ENCODE measurements at regions not wholly inside any gene's neighbourhood (a gene's known extent, or its start where the extent isn't known, plus 50 kb on each side); places are given as distances from the start of the nearest gene placed in this dataset.
A peak's percentile ranks its signal among the peaks of the same experiment; 100 is the strongest.

DNA sequence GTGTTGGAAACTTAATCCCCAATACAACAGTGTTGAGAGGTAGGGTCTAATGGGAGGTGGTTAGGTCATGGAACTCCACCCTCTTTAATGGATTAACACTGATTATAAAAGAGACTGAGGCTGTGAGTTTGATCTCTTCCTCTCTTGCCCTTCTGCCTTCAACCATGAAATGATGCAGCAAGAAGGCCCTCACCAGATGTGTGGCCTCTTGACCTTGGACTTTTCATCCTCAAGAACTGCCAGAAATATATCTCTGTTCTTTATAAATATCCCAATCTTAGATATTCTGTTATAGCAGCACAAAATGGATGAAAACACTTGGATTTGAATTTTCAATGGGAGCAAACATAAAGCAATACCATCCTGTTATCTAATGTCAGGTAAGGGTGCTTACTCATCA, 67.6 kb downstream of the NMUR2 start:
- DNase-seq: no peak

DNA sequence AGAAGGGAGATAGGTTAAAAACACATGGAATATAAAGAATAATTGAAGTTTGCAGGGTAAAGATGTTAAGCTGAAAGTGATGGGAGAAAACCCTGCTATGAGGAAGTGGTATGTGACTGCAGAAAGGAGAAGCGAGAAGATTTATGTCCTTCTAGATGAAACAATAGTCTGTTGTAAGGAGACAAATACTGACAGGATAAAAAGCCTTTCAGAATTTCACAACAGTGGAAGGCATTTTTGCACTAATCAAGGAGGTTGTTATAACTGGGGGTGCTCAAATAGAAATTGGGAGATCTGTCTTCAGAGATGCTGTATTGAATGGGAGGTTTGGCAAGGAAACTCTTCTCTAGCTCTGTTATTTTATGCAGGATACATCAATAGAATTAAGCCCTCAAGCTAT, 69.6 kb downstream of the NMUR2 start:
- no peak for DNase-seq

DNA sequence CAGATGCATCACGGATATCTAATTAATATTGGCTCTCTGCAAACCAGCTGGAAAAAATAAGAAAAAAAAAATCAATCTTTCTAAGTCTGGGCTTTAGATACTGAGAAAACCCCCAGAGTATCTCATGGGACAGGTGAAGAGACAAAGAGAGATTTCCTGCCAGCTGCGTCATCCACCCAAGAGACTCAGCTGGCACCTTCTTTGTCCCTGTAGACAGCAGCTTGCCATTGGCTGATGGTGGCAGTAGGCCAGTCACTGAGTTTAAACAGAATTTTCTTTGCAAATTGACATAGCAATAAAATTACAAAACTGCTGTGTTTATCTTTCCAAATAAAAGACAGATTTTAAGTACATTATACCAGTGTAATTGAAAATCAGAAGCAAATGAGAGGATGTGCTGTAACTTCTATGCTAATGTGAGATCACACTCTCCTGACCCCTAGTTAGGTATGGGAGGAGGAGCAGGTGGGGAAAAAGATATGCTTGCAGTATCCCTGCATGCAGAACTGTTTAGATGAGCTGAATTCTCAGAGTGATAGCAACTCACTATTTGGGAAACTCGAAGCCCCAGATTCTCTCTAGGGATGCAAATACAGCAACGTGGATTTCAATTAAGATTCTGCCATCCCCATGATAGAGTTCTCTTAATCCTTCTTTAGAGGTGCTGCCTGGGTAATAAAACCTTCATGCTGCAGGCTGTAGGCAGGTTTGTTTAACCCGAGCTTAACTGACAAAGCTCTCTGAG, 72.2 kb downstream of the NMUR2 start:
- peak; percentile 50 for DNase-seq

GRCh38 chr5:152331718-152332117, 73.4 kb downstream of the NMUR2 start:
- no peak for DNase-seq

DNA sequence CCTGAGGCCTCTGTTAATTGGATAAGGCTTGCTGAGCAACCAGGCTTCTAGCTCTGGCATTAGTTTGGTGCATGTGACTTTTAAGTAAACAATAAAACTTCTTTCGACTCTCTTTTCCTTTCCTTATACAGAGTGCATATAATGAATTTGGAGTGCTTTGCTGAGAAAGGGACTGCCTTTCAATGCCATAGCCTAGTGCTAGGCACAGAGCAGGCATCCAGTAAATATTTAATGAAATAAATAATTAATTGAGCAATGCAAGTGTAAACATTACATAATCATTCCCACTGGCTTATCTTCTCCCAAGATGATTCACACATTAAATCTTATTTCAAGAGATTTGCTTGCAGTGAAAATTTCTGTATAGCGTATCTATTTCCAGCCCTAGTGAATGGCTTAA, 74.1 kb downstream of the NMUR2 start:
- DNase-seq: no peak

DNA sequence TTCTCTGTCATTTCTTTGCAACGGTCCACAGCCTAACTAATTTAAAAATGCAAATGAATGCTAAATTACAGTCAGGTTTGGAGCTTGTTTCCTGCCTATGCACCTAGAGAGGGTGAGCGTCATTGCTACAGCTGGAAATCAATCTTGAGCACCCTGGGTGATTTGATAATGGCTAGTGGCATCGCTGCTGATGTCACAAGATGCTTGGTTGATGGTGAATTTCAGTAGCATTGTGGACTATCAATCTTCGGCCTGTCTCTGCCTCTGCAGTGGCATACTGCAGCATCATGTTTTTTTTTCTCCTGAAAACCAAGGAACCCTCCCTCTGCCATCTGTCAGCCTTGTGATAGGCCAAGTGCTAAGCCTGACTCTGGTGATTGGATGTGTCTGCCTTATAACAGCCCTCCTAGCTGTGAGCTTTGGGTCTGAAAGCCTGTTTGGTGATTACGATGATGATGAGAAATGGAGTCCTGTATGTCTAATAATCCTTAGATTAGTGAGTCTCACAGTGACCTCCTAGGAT, 75.3 kb downstream of the NMUR2 start:
- DNase-seq: no peak

DNA sequence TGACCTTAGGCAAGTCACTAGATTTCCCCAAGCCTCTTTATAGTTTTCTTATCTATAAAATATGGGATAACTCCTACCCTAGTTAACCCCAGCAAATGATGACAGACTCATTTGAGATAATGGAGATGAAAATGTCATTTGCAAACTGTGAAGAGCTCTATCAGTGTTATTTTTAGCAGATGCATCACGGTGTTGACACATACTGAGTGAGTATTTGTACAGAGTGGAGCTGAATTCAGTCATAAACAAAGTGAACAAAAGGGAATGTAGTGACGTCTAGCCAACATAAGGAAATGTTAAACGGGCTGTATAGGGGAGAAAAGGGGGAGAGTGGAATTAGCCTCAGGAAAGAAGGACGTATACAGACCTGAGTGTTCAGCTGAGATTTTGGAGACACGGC, 75.9 kb downstream of the NMUR2 start:
- peak; percentile 53 for DNase-seq

DNA sequence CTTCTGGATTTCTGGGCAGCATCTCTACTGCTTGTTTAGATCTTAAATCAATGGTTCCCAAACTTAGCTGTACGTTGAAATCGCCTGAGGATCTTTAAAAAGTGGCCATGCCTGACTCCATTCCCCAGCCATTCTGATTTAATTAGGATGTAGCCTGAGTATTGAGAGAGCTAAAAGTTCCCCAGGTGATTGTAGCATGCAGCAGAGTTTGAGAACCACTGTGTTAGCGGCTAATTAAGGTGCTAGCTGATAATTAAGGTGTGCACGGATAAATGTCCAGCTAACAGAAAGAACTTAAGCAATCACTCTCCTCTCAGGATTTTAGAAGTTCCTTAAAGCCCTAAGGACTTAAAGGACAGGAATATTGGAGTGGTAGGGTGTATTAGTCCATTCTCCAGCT, 89.1 kb downstream of the NMUR2 start:
- no peak for DNase-seq

GRCh38 chr5:152314196-152314829, 90.8 kb downstream of the NMUR2 start:
- no peak for DNase-seq

GRCh38 chr5:152309926-152310450, 95.1 kb downstream of the NMUR2 start:
- no peak for DNase-seq

DNA sequence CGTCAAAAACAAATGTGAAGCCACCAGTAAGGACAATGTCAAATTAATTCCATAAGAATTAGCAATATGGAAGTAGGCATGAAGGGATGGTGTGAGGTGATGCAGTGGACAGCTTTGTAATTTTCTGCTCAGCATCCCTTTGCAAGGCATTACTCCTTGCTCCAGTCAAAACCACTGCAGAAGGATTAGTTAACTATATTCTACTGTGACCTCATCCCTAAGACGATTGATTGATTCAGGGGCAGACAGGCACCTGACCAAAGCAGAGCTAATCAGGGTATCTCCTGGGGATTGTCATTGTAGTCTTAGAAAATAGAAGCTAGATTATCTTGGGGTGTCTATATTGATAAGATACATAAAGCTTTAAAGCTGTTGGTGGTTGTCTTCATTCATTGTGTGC, 98.7 kb downstream of the NMUR2 start:
- DNase-seq: no peak

DNA sequence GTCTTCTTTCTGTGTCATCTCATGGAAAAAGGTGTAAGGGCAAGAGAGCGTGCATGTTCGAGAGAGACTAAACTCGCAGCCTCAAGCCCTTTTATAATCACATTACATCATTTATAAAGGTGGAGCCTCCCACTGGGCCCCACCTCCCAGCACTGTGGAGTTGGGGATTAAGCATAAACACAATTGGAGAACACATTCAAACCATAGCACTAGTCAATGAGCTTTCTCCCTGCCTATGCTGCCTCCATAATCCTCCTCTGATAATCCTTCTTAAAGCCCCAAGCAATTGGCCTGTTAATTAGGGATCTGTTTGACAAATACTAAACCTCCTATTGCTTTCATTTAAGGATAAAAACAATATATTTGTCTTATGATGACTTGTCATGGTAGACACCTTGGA, 99.6 kb downstream of the NMUR2 start:
- no peak for DNase-seq

GRCh38 chr5:152303841-152304240, 101.2 kb downstream of the NMUR2 start:
- no peak for DNase-seq

DNA sequence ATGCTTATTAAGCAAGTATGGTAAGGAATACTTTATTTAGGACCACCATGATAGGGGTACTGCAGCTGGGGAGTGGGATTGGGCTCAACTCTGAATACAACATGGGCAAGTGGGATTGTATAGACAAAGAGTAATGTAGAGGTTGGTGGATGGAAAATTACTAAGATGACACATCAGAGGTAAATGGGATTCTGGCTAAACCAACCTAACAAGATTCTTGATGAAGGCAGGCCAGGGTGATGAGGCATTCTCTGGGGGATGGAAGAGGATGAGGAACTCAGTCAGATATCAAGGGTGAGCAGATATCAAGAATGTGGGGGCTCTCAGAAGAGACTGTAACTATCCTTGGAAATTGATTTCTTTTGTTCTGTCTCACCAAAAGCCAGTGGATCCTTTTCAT, 107.2 kb downstream of the NMUR2 start:
- no peak for DNase-seq

GRCh38 chr5:152293189-152293588, 111.9 kb downstream of the NMUR2 start:
- DNase-seq: no peak

- no peak for DNase-seq
Measured at GRCh38 chr5:152290181-152290580, 114.9 kb downstream of the NMUR2 start.

DNA sequence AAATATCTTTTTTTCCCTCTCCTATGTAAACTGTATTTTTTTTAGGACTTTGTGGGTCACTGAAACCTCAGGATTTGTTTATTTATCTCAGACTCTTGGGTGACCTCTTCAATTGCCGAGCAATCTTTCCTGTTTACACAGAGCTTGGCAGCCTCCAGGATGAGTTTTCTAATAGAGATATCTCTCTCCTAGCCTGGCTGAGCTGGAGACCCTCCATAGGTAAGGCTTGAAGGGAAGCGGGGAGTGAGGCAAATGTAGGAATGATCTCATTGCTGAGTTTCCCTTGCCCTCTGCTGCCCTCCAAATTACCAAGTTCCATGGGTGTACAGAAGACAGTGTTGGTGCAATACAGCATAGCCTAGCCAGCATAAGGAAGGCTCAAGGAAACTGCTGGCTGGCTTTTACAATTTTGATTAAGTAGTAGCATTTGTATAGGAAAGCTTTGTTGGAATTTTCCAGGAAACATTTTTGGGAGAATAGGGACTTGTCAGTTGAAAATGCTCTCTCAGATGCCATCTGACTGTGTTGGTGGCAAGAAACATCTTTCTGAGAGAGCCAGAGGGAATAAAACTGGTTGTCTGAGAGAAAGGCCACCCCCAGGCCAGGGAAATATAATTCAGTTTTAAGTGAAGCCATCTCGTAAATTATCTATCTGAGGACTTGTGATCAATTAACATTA, 116.0 kb downstream of the NMUR2 start:
- peak; percentile 29 for DNase-seq

GRCh38 chr5:152288499-152288898, 116.6 kb downstream of the NMUR2 start:
- DNase-seq: no peak

GRCh38 chr5:152285764-152286163, 119.3 kb downstream of the NMUR2 start:
- no peak for DNase-seq

- DNase-seq: no peak
Measured at GRCh38 chr5:152282331-152282730, 122.7 kb downstream of the NMUR2 start.

- DNase-seq: no peak
Measured at GRCh38 chr5:152277936-152278335, 127.1 kb downstream of the NMUR2 start.

- no peak for DNase-seq
Measured at GRCh38 chr5:152274224-152274623, 130.9 kb downstream of the NMUR2 start.

GRCh38 chr5:152271420-152271819, 133.7 kb downstream of the NMUR2 start:
- no peak for DNase-seq

GRCh38 chr5:152270096-152270495, 135.0 kb downstream of the NMUR2 start:
- no peak for DNase-seq
